ENCODE measurements at regions not wholly inside any gene's neighbourhood (a gene's known extent, or its start where the extent isn't known, plus 50 kb on each side); places are given as distances from the start of the nearest gene placed in this dataset.

DNA sequence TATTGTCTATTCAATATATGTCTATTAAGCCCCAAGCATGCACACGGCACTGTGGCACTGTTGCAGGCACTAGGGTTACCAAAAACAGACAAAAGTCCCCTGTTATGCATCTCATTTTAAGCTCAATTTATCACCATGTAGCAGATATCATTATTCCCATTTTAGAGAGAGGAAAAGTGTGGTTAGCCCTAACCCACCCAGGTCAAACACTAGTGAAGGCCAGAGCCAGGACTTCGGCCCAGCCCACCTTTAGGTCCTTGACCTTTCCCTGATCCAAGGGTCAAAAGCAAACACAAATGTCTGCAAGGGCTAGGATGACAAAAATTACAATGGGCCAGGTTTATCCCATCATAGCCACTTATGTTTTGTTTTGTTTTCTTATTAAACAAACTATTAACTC is 130.3 kb upstream of the NUDT7 start:
- DNase-seq (ENCODE audit: low read depth in 2 of 2) = no peak

DNA sequence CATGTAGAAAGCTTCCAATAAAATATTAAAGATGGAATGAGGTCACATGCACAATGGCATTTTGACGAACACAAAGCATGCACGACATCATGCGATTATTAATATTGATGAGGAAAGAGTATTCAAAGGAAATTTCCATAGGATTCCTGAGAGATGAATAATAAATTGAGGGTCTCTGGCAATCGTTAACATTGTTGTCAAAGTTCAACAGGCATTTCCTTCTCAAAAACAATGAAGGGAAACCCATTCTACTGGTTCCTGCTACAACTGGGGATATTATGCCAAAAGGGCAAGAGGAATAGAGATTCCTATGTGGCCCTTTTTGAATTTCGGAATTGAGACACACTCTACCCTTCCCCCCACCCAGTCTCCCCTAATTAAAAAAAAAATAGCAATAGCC is 128.3 kb upstream of the NUDT7 start:
- DNase-seq (ENCODE audit: low read depth in 2 of 2) = no peak

DNA sequence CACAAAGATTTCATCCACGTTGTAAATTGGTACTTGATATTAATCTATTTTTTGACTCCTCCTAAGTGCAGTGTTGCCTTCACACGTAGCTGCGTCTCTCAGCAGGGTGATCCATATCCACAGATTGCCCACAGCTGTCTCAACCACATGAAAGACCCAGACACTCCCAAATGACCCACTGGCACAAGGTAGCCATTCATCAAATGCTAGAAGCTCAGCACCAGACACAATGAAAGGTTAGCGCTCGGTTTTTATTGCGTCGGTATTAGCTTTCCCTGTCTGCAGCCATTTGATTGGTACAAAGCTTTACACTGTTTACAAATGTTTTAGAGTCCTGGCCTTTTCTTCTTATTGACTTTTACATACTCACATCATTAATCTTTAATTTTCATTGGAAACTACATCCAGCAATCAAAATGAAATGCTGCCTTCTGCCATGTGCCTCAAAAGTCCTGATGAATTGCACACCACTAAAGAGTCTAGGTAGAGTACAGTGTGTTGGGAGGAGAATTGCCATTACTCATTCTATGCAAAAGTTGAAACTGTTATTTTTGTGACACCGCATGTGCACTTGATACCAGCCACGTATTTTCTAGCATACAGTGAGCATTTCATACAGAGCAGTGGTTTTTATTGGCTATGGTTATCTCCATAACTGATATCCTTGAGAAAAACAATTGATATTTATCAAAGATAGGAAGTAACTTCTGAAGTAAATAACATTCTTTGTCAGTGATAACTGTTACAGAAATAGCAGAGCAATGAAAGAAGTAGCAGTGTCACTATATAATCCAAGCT is 127.3 kb upstream of the NUDT7 start:
- DNase-seq (ENCODE audit: low read depth in 2 of 2) = no peak

DNA sequence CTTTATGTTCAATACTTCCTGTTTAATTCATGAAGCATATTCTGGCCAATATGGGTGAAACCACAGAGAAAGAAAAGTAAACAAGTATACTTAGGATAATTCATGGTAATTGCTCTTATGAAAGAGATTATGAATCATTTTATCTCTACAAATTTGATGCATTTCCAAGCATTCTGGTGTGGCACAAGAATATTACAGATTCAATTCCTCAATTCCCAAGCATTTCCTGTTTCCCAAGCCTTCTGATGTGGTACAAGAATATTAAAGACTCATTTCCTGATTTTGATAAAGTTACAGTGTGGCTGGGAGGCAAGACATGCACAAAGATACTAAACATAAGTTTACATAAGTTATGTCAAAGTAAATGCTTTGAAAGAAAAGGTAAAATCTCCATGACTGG is 126.1 kb upstream of the NUDT7 start:
- no peak for DNase-seq (ENCODE audit: low read depth in 2 of 2)

DNA sequence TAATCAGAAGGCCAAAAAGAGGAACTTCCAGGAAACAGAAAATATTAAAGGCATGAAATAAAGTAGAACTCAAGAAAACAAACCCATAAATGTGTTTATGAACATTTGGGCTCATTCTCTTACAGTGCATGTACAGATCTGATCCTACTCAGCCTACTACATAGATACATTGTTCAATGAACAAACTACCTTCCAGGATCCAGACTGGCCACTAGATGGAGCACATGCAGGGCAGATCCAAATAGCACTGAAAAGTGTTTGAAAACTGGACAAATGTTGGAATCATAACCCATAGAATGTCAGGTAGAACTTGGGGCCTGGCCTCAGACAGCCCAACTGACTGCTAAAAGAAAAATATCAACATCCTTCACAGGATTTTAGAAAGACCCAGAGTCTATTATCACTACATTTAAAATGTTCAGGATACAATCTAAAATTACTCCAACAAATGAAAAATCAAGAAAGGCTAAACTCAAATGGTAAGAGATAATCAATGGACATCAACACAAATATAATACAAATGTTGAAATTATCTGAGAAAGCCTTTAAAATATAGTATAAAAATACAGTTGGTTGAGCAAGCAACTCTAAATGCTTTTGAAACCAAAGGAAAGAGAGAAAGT is 122.4 kb upstream of the NUDT7 start:
- DNase-seq (ENCODE audit: low read depth in 2 of 2) = no peak

DNA sequence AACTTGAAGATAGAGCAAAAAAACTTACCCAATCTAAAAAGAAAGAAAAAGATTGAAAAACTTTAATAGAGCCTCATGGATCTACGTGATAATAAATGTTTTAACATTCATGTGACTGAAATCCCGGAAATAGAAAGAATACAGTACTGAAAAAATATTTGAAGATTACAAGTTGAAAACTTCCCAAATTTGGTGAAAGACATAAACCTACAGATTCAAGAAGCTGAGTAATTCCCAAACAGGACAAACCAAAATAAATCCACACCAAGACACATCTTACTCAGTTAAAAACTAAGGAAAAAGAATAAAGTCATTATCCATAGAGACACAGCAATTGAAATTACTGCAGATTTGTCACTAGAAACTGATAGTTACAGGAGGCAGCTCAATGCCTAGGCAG is 121.8 kb upstream of the NUDT7 start:
- no peak for DNase-seq (ENCODE audit: low read depth in 2 of 2)

DNA sequence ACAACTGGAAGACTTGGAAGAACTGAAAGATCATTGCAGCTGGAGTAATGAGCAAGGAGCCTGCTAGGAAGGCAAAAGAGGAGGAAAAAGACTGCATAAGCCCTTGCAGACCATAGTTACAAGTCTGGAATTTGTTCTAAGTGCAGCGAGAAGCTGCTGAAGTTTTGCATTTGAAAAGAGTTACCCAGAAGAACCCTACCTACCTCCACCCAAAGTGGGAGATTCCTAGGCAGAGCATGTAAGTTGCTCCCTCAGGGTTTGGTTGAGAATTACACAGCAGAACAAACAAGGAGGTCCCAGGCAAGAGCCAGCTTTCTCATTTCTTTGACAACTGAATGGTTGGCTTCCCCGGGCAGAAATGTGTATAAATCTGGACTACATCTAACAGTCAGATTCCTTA is 118.7 kb upstream of the NUDT7 start:
- no peak for DNase-seq (ENCODE audit: low read depth in 2 of 2)

DNA sequence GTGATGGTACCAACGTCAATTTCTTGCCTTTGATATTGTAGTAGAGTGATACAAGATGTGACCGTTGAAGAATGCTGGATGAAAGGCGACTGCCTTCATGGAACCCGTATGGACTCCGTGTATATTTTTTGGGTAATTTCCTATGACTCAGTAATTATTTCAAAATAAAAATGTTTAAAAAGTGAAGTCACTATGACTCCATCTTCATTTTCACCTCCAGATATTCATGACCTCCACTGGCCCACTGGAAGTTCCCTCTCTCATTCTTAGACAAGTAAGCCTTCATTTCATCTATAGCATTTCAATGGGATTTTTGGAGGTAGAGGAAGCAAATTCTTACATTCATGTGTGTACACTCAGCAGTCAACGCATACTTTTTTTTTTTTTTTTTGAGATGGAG is 111.8 kb upstream of the NUDT7 start:
- no peak for DNase-seq (ENCODE audit: low read depth in 2 of 2)

DNA sequence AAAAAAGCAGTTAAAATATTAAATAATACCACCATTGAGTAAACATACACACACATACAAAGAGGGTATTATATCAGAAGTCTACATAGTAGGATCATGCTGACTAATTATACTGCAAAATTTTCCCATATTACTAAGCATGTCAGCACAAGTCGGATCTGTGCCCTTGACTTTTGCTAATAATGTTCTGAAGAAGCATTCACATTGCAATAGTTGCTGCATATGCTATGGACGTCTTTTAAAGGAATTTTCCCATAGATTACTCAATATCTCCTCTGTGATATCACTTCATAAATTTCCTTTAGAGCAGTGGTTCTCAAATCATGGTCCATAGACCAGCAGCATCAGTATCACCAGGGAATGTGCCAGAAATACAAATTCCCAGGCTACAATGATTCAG is 110.9 kb upstream of the NUDT7 start:
- no peak for DNase-seq (ENCODE audit: low read depth in 2 of 2)

DNA sequence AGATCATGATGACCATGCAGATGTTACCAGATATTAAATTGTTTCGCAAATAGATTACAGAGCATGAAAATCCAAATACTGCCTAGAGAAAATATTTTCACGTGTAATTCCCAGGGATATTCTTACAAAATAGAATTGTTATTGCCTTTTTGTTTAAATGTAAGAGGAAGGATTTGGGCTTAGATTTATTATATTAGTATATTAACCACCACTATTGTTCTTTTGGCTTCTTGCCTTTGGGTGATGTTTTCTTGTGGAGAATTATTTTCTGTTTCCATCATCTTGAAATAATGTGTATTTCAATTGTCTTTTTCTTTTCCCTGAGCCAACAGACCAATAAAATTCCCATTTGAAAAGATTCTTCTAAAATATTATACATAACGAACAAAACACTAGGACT is 109.7 kb upstream of the NUDT7 start:
- DNase-seq (ENCODE audit: low read depth in 2 of 2) = no peak

DNA sequence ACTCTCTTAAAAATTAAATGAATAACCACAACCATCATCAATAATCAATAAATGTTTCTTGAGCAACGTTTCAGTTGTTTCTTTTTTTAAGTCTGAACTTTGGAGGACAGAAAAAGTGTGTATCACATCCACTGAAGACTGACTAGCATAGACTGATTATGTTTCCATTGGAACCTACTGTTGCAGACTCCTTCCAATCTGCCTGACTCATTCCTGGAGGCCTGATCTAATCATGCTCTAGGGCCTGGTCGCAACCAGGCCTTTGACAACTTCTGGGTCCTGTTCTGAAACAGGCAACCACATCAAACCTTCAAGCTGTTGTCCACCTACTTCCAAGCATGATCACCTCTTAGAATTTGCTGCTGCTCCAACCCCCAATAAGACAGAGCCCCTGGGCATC is 109.2 kb upstream of the NUDT7 start:
- no peak for DNase-seq (ENCODE audit: low read depth in 2 of 2)

DNA sequence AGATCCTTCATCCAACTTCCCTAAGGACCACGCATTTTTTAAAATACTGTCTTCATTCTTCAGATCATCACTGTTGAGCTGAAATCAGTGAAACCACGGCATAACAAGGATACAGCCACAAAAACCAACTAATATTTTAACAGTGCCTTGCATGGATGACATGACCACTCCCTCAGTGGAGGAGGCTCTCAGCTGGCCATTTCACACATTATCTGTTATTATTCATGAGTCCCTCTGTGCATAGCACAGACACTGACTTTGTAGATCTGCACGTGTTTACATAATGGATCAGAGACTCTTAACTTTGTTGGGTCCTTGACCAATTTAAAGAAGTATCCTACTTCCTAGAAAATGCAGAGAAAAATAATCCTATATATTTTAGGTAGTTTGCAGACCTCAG is 104.8 kb upstream of the NUDT7 start:
- no peak for DNase-seq (ENCODE audit: low read depth in 2 of 2)

DNA sequence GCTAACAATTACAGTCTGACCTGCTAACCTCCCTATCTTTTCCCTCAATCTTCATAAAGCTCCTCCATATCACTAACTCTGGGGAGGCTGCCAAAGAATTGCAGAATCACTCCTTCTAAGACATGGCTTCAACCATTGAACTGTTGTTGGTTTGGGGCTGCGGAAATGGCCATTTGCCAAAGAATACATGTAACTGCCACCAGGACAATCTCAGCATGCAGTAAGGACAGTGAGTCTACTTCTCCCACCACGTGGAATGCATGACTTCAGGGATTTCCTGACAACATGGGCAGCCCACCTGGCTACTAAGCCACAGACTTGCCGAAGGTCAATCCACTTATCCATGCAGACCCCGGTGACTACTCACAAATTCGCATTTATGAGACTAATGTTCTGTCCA is 104.3 kb upstream of the NUDT7 start:
- DNase-seq (ENCODE audit: low read depth in 2 of 2) = no peak

DNA sequence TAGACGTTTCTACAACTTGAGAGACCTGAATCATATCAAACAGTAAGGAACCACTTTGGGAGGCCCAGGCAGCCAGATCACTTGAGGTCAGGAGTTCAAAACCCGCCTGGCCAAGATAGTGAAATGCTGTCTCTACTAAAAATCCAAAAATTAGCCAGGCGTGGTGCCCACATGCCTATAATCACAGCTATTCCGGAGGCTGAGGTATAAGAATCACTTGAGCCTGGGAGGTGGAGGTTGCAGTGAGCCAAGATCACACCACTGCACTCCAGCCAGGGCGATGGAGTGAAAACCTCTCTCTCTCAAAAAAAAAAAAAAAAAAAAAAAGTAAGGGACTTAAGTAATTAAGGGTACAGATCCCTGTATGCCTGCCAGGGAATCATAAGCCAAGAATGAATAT is 103.4 kb upstream of the NUDT7 start:
- DNase-seq (ENCODE audit: low read depth in 2 of 2) = no peak

DNA sequence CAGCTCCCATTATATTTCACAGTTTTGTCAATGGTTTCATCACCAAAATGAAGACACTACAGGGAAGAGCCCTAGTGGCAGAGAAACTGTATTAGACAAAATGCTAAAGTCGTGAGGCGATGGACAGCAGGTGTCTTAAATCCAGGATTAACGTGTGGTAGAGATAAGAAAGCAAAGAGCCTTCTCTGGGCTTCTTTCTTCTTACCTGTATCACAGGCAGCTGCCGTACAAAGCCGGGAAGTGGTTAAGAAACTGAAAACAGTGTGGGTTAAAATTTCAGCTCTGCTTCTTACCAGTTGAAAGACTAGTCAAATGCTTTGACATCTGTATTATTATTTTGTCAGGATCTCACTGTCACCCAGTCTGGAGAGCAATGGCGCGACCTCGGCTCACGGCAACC is 98.2 kb upstream of the NUDT7 start:
- DNase-seq (ENCODE audit: low read depth in 2 of 2) = no peak

DNA sequence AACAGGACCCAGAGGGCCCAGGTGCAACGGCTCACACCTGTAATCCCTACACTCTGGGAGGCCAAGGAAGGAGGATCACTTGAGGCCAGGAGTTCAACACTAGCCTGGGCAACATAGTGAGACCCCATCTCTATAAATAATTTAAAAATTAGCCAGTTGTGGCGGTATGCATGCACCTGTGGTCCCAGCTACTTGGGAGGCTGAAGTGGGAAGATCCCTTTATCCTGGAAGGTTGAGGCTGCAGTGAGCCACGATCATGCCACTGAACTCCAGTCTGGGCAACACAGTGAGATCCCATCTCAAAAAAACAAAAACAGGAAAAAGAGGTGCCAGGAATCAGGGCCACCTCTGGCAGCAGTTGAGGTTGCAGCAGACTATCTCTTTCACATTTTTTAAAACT is 85.7 kb upstream of the NUDT7 start:
- no peak for DNase-seq (ENCODE audit: low read depth in 2 of 2)

DNA sequence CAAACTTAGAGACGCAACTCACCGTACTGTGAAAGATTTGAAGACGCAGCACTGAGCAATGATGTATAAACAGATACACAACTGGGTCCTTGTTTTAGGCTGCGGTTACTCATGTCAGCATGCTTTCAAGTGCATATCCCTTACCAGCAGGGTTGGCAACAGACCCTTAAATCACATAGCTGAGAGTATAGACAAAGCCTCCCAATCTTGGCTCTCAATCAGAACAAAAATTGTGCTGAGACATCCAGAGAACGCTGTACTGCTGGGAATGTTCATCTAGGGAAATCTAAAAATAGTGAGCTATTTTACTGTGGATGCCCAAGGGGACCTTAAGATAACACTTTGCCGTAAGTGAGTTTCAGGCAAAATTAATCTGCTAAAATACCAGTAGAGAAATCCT is 84.4 kb upstream of the NUDT7 start:
- no peak for DNase-seq (ENCODE audit: low read depth in 2 of 2)

DNA sequence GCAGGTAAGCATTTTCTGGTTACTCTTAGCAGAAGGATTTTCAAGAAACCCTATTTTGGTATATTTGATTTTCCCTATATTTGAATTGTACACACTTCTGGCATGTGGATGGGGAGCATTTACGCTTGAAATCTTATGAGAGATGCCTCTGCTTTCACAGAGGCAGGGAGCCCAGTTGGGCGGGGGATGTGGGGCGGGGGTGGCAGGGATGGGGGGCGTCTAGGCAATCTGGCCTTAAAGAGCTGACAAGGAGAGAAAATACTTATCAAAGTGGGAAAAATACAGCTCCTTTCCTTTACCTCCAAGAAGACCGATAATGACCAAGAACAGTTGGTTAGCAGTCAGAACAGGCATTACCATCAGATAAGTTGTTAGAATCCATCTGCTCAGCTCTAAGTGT is 79.1 kb upstream of the NUDT7 start:
- DNase-seq (ENCODE audit: low read depth in 2 of 2) = no peak

DNA sequence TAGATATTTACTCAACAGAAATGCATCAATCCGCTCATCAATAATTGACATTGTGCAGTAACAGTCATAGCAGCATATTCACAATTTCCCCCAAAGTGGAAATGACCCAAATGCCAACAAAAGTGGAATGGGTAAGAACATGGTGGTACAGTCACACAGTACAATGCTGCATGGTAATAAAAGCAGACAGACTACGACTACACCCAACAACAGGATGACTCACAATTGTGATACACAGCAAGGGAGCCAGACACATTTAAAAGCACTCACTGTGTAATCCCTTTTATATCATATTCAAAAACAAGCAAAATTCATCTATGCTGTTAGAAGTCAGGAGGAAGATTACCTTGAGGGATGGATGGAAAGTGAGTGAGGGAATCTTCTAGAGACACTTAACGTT is 76.5 kb upstream of the NUDT7 start:
- DNase-seq (ENCODE audit: low read depth in 2 of 2) = no peak

DNA sequence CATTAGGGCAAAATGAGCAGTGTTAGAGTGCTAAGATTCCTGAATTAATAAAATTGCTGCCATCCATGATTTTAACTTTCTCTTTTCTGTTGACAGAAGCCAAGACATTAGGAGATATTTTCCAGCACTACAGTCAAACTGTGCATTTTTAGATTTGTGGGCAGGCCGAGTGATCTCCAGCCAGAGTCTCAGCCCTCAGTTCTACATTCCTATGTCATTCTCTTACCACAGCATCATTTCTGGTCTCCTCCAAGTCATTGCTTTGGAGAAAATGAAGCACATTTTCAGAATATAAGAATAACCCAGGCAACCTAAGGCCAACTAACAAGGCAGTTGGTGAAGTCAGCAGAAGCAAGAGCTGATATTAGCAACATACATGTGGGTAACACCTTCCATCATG is 74.6 kb upstream of the NUDT7 start:
- no peak for DNase-seq (ENCODE audit: low read depth in 2 of 2)

DNA sequence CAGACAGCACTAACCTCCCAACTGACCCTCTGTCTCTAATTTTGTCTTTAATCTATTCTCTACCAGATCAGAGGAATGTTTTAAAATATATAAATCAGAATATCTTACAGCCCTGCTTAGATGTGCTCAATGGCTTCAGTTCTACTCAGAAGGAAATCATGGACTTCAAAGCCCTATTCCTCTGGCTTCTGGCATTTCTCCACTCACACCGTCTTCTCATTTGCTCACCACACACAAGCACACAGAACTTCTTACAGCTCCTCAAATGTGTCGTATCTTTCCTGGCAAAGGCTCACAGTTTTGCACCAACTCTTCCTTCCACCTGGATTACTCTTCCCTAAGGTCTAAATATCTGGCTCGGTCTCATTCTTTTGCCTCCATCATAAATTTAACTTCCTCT is 71.6 kb upstream of the NUDT7 start:
- no peak for DNase-seq (ENCODE audit: low read depth in 2 of 2)

DNA sequence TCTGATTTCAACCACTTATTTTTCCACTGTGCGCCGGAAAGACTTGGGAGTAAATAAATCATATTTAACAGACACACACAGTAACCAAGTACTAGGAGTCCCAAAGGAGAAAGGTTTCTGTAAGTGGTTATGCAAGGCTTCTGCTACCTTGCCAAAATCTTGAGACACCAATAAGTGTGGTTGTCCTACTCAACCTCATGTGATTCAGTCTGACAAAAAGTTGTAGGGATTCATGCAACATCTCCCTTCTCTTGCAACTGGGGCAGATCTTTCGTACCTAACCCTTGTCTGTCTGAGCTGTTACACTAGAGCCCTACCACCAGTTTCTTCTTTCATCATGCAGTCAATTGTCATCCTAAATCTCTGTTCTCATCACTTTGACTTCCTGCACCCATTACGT is 69.9 kb upstream of the NUDT7 start:
- no peak for DNase-seq (ENCODE audit: low read depth in 2 of 2)

DNA sequence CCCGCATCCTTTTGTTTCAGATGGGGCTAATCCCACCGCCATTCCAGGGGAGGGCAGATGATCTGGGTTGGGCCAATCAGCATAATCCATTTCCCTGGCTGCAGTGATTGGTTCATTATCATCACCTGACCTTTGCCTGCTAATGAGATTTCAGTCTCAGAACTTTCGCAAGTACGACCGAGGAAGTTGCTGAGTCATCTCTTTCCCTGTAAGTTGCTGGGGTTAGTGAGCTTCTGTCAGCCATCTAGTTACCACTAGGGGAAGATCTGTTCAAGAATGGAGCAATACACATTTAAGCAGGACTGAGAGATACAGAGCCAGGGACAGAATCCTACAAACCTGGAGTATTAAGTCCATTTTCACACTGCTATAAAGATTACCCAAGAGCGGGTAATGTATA is 65.3 kb upstream of the NUDT7 start:
- no peak for DNase-seq (ENCODE audit: low read depth in 2 of 2)

DNA sequence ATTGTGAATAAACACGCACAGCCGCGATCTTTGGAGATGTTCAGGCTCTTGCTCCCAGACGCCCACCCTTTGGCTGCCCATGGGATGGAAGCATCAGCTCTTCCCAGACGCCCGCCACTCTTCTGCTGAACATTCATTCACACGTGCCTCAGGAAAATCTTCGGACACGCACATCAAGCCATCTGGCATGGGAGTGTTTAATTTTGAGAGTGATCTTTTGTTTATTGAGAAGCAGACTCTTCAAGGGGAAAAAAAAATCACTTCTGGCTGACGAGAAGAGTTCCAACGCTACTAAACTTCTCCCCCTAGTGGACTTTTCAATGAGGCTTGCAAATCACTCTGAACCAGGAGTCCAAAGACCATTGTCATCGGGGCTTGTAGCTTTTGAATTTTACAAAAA is 62.0 kb upstream of the NUDT7 start:
- DNase-seq (ENCODE audit: low read depth in 2 of 2) = no peak

Data from activated CD4-positive, alpha-beta T cell treated with anti-CD3 and anti-CD28 coated beads for 24 hours (primary cell).